NCI-H1417 (cell line): ENCODE measurements at regions not wholly inside any gene's neighbourhood (a gene's known extent, or its start where the extent isn't known, plus 50 kb on each side); places are given as distances from the start of the nearest gene placed in this dataset.

Experiments used
- DNase-seq, 3 experiments: peaks; one replicate each; lab custom pipeline; 2025; lab: John Stamatoyannopoulos, UW

GRCh38 chr5:74059706-74060105, 433.7 kb downstream of the ARHGEF28 start:
- DNase-seq, result no peak

GRCh38 chr5:74056789-74057164, 430.8 kb downstream of the ARHGEF28 start:
- DNase-seq, result no peak

GRCh38 chr5:74056107-74056788, 430.3 kb downstream of the ARHGEF28 start:
- no peak for DNase-seq

- DNase-seq, result peak in 2 of 3 experiments; percentile 15 to 70
These were observed 429.6 kb downstream of the ARHGEF28 start for GRCh38 chr5:74055486-74056106.

- peak in 1 of 3 experiments; percentile 23 for DNase-seq
These were observed 428.8 kb downstream of the ARHGEF28 start for GRCh38 chr5:74054641-74055421.

GRCh38 chr5:74054139-74054538, 428.1 kb downstream of the ARHGEF28 start:
- DNase-seq, result peak in 2 of 3 experiments; percentile 41 to 81

GRCh38 chr5:74052441-74053221, 426.6 kb downstream of the ARHGEF28 start:
- no peak for DNase-seq

- DNase-seq, result peak in 1 of 3 experiments; percentile 2
These were observed 425.1 kb downstream of the ARHGEF28 start for GRCh38 chr5:74051076-74051475.

GRCh38 chr5:74044936-74045335, 418.9 kb downstream of the ARHGEF28 start:
- no peak for DNase-seq

- DNase-seq, result no peak
These were observed 417.0 kb downstream of the ARHGEF28 start for GRCh38 chr5:74042959-74043358.

- no peak for DNase-seq
These were observed 416.6 kb downstream of the ARHGEF28 start for GRCh38 chr5:74042559-74042958.

GRCh38 chr5:74041913-74042312, 415.9 kb downstream of the ARHGEF28 start:
- DNase-seq, result no peak

- no peak for DNase-seq
These were observed 415.0 kb downstream of the ARHGEF28 start for GRCh38 chr5:74040811-74041491.

GRCh38 chr5:74040065-74040551, 414.1 kb downstream of the ARHGEF28 start:
- DNase-seq, result peak in 1 of 3 experiments; percentile 3

GRCh38 chr5:74037321-74037720, 411.3 kb downstream of the ARHGEF28 start:
- no peak for DNase-seq

- DNase-seq, result peak in 2 of 3 experiments; percentile 11 to 51
These were observed 409.5 kb downstream of the ARHGEF28 start for GRCh38 chr5:74035521-74035937.

GRCh38 chr5:74034733-74035132, 408.7 kb downstream of the ARHGEF28 start:
- no peak for DNase-seq

- no peak for DNase-seq
These were observed 406.6 kb downstream of the ARHGEF28 start for GRCh38 chr5:74032617-74033016.

GRCh38 chr5:74031536-74031935, 405.5 kb downstream of the ARHGEF28 start:
- no peak for DNase-seq

- DNase-seq, result no peak
These were observed 404.8 kb downstream of the ARHGEF28 start for GRCh38 chr5:74030821-74031220.

GRCh38 chr5:74030371-74030770, 404.4 kb downstream of the ARHGEF28 start:
- DNase-seq, result no peak
